Heart left ventricle (tissue), 13 donors: ENCODE measurements at regions not wholly inside any gene's neighbourhood (a gene's known extent, or its start where the extent isn't known, plus 50 kb on each side); places are given as distances from the start of the nearest gene placed in this dataset.
"Not testable (repeated sequence)": the region's sequence is repeated elsewhere in the genome, so short reads cannot be mapped to it uniquely, and the experiment has no call there.

Experiments
- POLR2A ChIP-seq, 2 donors: fragments of 450-650 bp; IDR thresholded peaks; one replicate each; pipeline ENCODE4 v1.6.1; 2017; ENCODE audit warnings: antibody characterized with exemption in 2 of 2, mild to moderate bottlenecking in 2 of 2, moderate library complexity in 2 of 2
- TF ChIP-seq, protein P1 (sequence below), 12 donors: fragments of 200-600 bp; sonication (generic) in 4 of 12; IDR thresholded peaks; one replicate each; pipeline versions ENCODE4 v1.5.0 to v1.8.0; 2018 to 2022; ENCODE audit warnings: antibody characterized with exemption in 12 of 12, mild to moderate bottlenecking in 5 of 12
- donor health status: ischemic (EF 13 %, LVEDD 7.1; RV severe dilation, severe dysfunction).
- donor health status: DM: no; HTN: yes; CAD: no.
- donor health status: DM: no; HTN: no; CAD: no.
- donor health status: ischemic (EF 25% LVEDD 6.9; RV normal size, moderate dysfunction).
- donor health status: ischemic (EF 25% LVEDD 5.7; RV mildly dilated, moderate dysfunction).
- donor health status: ischemic (EF 35%, LVEDD 5.7; RV mildly dilated, moderate dysfunction).
- donor health status: nonischemic (EF 11% LVEDD 7.7; RV severe dilation, severe dysfunction).
- donor health status: DM: yes; HTN: yes; CAD: no.
- donor health status: PGD.
- donor health status: ischemic (EF 29% LVEDD 5.4; RV normal size, mild dysfunction).
- donor health status: nonischemic (EF 23%, LVEDD 6.1; RV moderate dilation, normal function).

DNA sequence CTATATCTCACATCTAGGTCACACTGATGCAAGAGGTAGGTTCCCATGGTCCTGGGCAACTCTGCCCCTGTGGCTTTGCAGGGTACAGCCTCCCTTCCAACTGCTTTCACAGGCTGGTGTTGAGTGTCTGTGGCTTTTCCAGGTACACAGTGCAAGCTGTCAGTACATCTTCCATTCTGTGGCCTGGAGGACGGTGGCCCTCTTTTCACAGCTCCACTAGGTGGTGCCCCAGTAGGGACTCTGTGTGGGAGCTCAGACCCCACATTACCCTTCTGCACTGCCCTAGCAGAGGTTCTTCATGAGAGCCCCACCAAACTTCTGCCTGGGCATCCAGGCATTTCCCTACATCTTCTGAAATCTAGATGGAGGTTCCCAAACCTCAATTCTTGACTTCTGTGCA lies 547.4 kb upstream of the RAG2 start:
- TF ChIP-seq, protein P1, sequence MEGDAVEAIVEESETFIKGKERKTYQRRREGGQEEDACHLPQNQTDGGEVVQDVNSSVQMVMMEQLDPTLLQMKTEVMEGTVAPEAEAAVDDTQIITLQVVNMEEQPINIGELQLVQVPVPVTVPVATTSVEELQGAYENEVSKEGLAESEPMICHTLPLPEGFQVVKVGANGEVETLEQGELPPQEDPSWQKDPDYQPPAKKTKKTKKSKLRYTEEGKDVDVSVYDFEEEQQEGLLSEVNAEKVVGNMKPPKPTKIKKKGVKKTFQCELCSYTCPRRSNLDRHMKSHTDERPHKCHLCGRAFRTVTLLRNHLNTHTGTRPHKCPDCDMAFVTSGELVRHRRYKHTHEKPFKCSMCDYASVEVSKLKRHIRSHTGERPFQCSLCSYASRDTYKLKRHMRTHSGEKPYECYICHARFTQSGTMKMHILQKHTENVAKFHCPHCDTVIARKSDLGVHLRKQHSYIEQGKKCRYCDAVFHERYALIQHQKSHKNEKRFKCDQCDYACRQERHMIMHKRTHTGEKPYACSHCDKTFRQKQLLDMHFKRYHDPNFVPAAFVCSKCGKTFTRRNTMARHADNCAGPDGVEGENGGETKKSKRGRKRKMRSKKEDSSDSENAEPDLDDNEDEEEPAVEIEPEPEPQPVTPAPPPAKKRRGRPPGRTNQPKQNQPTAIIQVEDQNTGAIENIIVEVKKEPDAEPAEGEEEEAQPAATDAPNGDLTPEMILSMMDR (IDR thresholded peaks at IDR 0.05): not testable (repeated sequence)
- TF ChIP-seq POLR2A (IDR thresholded peaks at IDR 0.05): not testable (repeated sequence)
